H9 (cell line): ENCODE measurements at regions not wholly inside any gene's neighbourhood (a gene's known extent, or its start where the extent isn't known, plus 50 kb on each side); places are given as distances from the start of the nearest gene placed in this dataset.

ENCODE experiments used
- DNase-seq: peaks from one replicate; pipeline ENCODE4 v3.0.0-alpha.2; 2017
- H2AFZ ChIP-seq: one replicate; pipeline ENCODE4 v1.6.1; 2013; ENCODE audit warnings: mild to moderate bottlenecking, low read length, control low read depth, moderate library complexity
- H2AK5ac ChIP-seq: 2 replicates; pipeline ENCODE4 v1.6.1; 2013; ENCODE audit warnings: low read length, control low read depth, mixed read lengths; ENCODE audit not compliant: insufficient read length
- H2BK120ac ChIP-seq: one replicate; pipeline ENCODE4 v1.6.1; 2013; ENCODE audit warnings: low read depth, mild to moderate bottlenecking, low read length, control low read depth, inconsistent platforms; ENCODE audit not compliant: poor library complexity, severe bottlenecking
- H2BK12ac ChIP-seq: 2 replicates; pipeline ENCODE4 v1.6.1; 2013; ENCODE audit warnings: low read length, control low read depth, mixed read lengths, low read depth; ENCODE audit not compliant: insufficient read length
- H2BK15ac ChIP-seq: 2 replicates; pipeline ENCODE4 v1.6.1; 2013; ENCODE audit warnings: low read depth, low read length, control low read depth
- H2BK20ac ChIP-seq: one replicate; pipeline ENCODE4 v1.6.1; 2013; ENCODE audit warnings: low read depth, mild to moderate bottlenecking, low read length, control low read depth, inconsistent platforms; ENCODE audit not compliant: poor library complexity, severe bottlenecking
- H2BK5ac ChIP-seq: 2 replicates; pipeline ENCODE4 v1.6.1; 2013; ENCODE audit warnings: low read length, control low read depth, mixed read lengths; ENCODE audit not compliant: insufficient read length
- H3K14ac ChIP-seq: 2 replicates; pipeline ENCODE4 v1.6.1; 2013; ENCODE audit warnings: low read length, control low read depth; ENCODE audit not compliant: insufficient read depth
- H3K18ac ChIP-seq: 2 replicates; pipeline ENCODE4 v1.6.1; 2013; ENCODE audit warnings: low read depth, mild to moderate bottlenecking, mixed read lengths, low read length, control low read depth; ENCODE audit not compliant: insufficient read length
- H3K23ac ChIP-seq: 2 replicates; pipeline ENCODE4 v1.6.1; 2013; ENCODE audit warnings: low read length, control low read depth, mixed read lengths, low read depth; ENCODE audit not compliant: insufficient read length
- H3K23me2 ChIP-seq: 2 replicates; pipeline ENCODE4 v1.6.1; 2013; ENCODE audit warnings: low read depth, mild to moderate bottlenecking, mixed read lengths, low read length, control low read depth; ENCODE audit not compliant: insufficient read length, poor library complexity, severe bottlenecking
- H3K27ac ChIP-seq: 2 replicates; pipeline ENCODE4 v1.5.1; 2013; ENCODE audit warnings: low read length, control low read depth, mixed read lengths, low read depth; ENCODE audit not compliant: insufficient read length
- H3K27me3 ChIP-seq: 2 replicates; pipeline ENCODE4 v1.6.1; 2013; ENCODE audit warnings: low read length, control low read depth, inconsistent platforms; ENCODE audit not compliant: insufficient read depth
- H3K4ac ChIP-seq: 2 replicates; pipeline ENCODE4 v1.6.1; 2013; ENCODE audit warnings: low read depth, mild to moderate bottlenecking, control low read depth, inconsistent platforms, low read length, moderate library complexity
- H3K4me1 ChIP-seq: 2 replicates; pipeline ENCODE4 v1.6.1; 2013; ENCODE audit warnings: low read length, control low read depth, inconsistent platforms; ENCODE audit not compliant: insufficient read depth
- H3K4me2 ChIP-seq: 2 replicates; pipeline ENCODE4 v1.6.1; 2013; ENCODE audit warnings: low read length, control low read depth, mixed read lengths; ENCODE audit not compliant: insufficient read length, insufficient read depth
- H3K56ac ChIP-seq: 2 replicates; pipeline ENCODE4 v1.6.1; 2013; ENCODE audit warnings: low read depth, mild to moderate bottlenecking, mixed read lengths, low read length, control low read depth; ENCODE audit not compliant: insufficient read length
- H3K79me1 ChIP-seq: 2 replicates; pipeline ENCODE4 v1.6.1; 2013; ENCODE audit warnings: low read depth, mild to moderate bottlenecking, moderate library complexity, low read length, control low read depth, inconsistent platforms; ENCODE audit not compliant: insufficient read depth, poor library complexity, severe bottlenecking
- H3K79me2 ChIP-seq: 2 replicates; pipeline ENCODE4 v1.6.1; 2013; ENCODE audit warnings: low read length, control low read depth, inconsistent platforms; ENCODE audit not compliant: insufficient read depth
- H3K9ac ChIP-seq: 2 replicates; pipeline ENCODE4 v1.6.1; 2013; ENCODE audit warnings: low read length, control low read depth, mixed read lengths; ENCODE audit not compliant: insufficient read length; ENCODE audit errors: extremely low read depth
- H3K9me3 ChIP-seq: one replicate; pipeline ENCODE4 v1.6.1; 2013; ENCODE audit warnings: low read depth, low read length, inconsistent platforms; ENCODE audit not compliant: control insufficient read depth
- H3T11ph ChIP-seq: one replicate; pipeline ENCODE4 v1.6.1; 2013; ENCODE audit warnings: mild to moderate bottlenecking, low read length, control low read depth, inconsistent platforms
- H4K20me1 ChIP-seq: one replicate; pipeline ENCODE4 v1.6.1; 2013; ENCODE audit not compliant: control insufficient read depth, insufficient read length, insufficient read depth
- H4K5ac ChIP-seq: 2 replicates; pipeline ENCODE4 v1.6.1; 2013; ENCODE audit warnings: low read depth, mild to moderate bottlenecking, mixed read lengths, low read length, control low read depth; ENCODE audit not compliant: insufficient read length
- H4K8ac ChIP-seq: replicated peaks from 2 replicates; pipeline ENCODE4 v1.6.1; 2013; ENCODE audit warnings: low read length, control low read depth, mixed read lengths, low read depth; ENCODE audit not compliant: insufficient read length
- H4K91ac ChIP-seq: 2 replicates; pipeline ENCODE4 v1.6.1; 2013; ENCODE audit warnings: low read depth, mild to moderate bottlenecking, moderate library complexity, mixed read lengths, low read length, control low read depth; ENCODE audit not compliant: insufficient read length
- H3K27ac Mint-ChIP-seq, 3 experiments: 2 replicates in 2 of 3; 3 replicates in 1 of 3; pipeline ENCODE4 v1.8.0; 2020 to 2021; ENCODE audit warnings: mixed read lengths in 3 of 3, mild to moderate bottlenecking in 1 of 3, moderate library complexity in 1 of 3
- H3K27me3 Mint-ChIP-seq: 2 replicates; pipeline ENCODE4 v1.8.0; 2021; ENCODE audit warnings: low read depth, mild to moderate bottlenecking, moderate library complexity, mixed read lengths
- H3K36me3 Mint-ChIP-seq, 3 experiments: 2 replicates in 2 of 3; 3 replicates in 1 of 3; pipeline ENCODE4 v1.8.0; 2020 to 2021; ENCODE audit warnings: low read depth in 3 of 3, mixed read lengths in 3 of 3; ENCODE audit not compliant: insufficient read depth in 1 of 3
- H3K4me1 Mint-ChIP-seq, 2 experiments: 2 replicates each; pipeline ENCODE4 v1.8.0; 2020; ENCODE audit warnings: mixed read lengths in 2 of 2
- H3K4me3 Mint-ChIP-seq, 2 experiments: 2 replicates in 1 of 2; 3 replicates in 1 of 2; pipeline ENCODE4 v1.8.0; 2020 to 2021; ENCODE audit warnings: mild to moderate bottlenecking in 2 of 2, mixed read lengths in 2 of 2, moderate library complexity in 1 of 2
- H3K9me3 Mint-ChIP-seq, 2 experiments: 2 replicates in 1 of 2; 3 replicates in 1 of 2; pipeline ENCODE4 v1.8.0; 2020; ENCODE audit warnings: mild to moderate bottlenecking in 2 of 2, mixed read lengths in 2 of 2, moderate library complexity in 1 of 2
- CTCF ChIP-seq: fragments of 200-600 bp; sonication (generic); conservative IDR thresholded peaks from 3 replicates; pipeline ENCODE4 v1.8.0; 2021; ENCODE audit warnings: antibody characterized with exemption, mild to moderate bottlenecking
- WGBS: extraction: QIAGEN DNeasy Blood & Tissue Kit; methylation state at CpG from one replicate; pipeline ENCODE4 v1.1.7; 2013; ENCODE audit warnings: missing lambda C conversion rate, low lambda C conversion rate, mixed read lengths; ENCODE audit not compliant: insufficient read length; ENCODE audit errors: extremely low coverage; 5-methylcytosine and 5-hydroxymethylcytosine counted together

- H2AK5ac ChIP-seq, result no peak overlapping the region
- H3K9me3 ChIP-seq, result no peaks in the 10 kb centered on the region
- Mint-ChIP-seq H3K4me3 (no peak overlapping the region), H3K9me3 (no peaks in the 10 kb centered on the region; a peak in 1 of 5 replicates), H3K27ac (no peak overlapping the region), H3K27me3 (peaks cover 6% of the 10 kb centered on the region; the same call in 1 of the 2 replicates), H3K36me3 (no peaks in the 10 kb centered on the region; a peak in 1 of 7 replicates), H3K4me1 (peaks cover 26 to 33% of the 10 kb centered on the region in 2 experiments)
- H3K4ac ChIP-seq, result no peak overlapping the region
- H2BK15ac ChIP-seq, result no peak overlapping the region
- H4K20me1 ChIP-seq, result no peaks in the 10 kb centered on the region
- no peak overlapping the region for H3K56ac ChIP-seq
- no peak overlapping the region for H3K14ac ChIP-seq
- no peak overlapping the region for H2BK12ac ChIP-seq
- no peak overlapping the region for H3K27ac ChIP-seq
- no peak overlapping the region for H2BK120ac ChIP-seq
- H3K23me2 ChIP-seq, result no peaks in the 10 kb centered on the region
- no peak for DNase-seq
- no peak overlapping the region for H4K91ac ChIP-seq
- H3K23ac ChIP-seq, result no peak overlapping the region
- no peak overlapping the region for H3K18ac ChIP-seq
- no peak overlapping the region for H3K9ac ChIP-seq
- H3K27me3 ChIP-seq, result no peaks in the 10 kb centered on the region
- H4K5ac ChIP-seq, result no peak overlapping the region
- no peak overlapping the region for H2BK5ac ChIP-seq
- H3K79me1 ChIP-seq, result no peaks in the 10 kb centered on the region
- H3K4me1 ChIP-seq, result no peaks in the 10 kb centered on the region
- H3T11ph ChIP-seq, result no peak overlapping the region
- no peak overlapping the region for H4K8ac ChIP-seq
- no peak for TF ChIP-seq CTCF
- H2AFZ ChIP-seq, result no peak overlapping the region
- H3K4me2 ChIP-seq, result no peak overlapping the region
- H3K79me2 ChIP-seq, result no peaks in the 10 kb centered on the region
- H2BK20ac ChIP-seq, result no peak overlapping the region
- WGBS, result no CpG with 5 or more reads among the region's 9 CpGs
Observed at GRCh38 chr14:66066981-66067776, 419.0 kb upstream of the CCDC196 start.
